D341Med (cell line): ENCODE measurements at regions not wholly inside any gene's neighbourhood (a gene's known extent, or its start where the extent isn't known, plus 50 kb on each side); places are given as distances from the start of the nearest gene placed in this dataset.
"Not testable (repeated sequence)": the region's sequence is repeated elsewhere in the genome, so short reads cannot be mapped to it uniquely, and the experiment has no call there.

Experiments used
- DNase-seq: peaks from one replicate; pipeline ENCODE4 v3.0.0; 2012; ENCODE audit warnings: low spot score

DNA sequence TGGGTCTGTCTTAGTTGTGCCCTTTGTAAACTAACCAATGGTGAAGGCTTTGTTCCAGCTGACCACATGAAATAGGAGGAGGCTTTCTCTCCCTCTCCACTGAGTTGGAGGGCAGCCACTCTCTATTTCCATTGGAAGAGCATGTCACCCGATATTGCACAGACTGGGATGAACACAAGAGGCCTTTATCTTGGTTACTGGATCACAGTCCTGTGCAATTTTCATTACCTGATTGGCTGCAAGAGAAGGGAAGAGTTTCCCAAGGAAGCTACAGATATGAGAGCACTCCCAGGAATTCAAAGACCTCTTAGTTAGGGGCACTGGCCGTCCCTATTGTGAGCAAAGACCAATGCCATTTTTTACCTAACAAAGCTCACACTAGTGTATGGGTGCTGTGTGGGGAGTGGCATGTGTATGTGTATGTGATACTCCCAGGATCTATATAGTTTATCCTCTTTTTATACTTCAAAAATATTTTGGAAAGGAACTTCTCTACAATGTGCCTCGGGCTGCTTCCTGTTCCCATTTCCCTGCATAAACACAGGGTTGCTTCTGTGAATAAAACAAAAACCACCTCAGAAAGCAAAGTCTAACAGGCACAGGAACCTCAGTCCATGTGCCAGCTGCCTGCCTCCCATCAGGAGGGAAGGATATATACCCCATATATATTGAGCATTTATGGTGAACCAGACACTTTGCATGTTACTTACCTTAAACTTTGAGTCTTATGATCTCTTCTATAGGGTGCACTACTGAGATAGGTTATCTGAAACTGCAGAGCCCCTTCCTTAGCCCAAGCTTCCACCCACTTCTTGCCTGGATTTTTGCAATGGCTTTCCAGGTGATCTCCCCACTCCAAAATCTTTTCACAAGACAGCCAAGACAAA lies 126.5 kb downstream of the RASSF10 start:
- no peak for DNase-seq

- DNase-seq: no peak
These were observed 127.1 kb downstream of the RASSF10 start for GRCh38 chr11:13136272-13136596.

- DNase-seq: no peak
These were observed 128.8 kb downstream of the RASSF10 start for GRCh38 chr11:13137844-13138301.

DNA sequence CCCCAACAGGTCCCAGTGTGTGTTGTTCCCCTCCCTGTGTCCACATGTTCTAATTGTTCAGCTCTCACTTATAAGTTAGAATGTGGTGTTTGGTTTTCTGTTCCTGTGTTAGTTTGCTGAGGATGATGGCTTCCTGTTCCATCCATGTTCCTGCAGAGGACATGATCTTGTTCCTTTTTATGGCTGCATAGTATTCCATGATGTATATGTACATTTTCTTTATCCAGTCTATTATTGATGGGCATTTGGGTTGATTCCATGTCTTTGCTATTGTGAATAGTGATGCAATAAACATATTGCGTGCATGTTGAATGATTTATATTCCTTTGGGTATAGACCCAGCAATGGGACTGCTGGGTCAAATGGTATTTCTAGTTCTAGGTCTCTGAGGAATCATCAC lies 130.0 kb downstream of the RASSF10 start:
- DNase-seq: not testable (repeated sequence)

DNA sequence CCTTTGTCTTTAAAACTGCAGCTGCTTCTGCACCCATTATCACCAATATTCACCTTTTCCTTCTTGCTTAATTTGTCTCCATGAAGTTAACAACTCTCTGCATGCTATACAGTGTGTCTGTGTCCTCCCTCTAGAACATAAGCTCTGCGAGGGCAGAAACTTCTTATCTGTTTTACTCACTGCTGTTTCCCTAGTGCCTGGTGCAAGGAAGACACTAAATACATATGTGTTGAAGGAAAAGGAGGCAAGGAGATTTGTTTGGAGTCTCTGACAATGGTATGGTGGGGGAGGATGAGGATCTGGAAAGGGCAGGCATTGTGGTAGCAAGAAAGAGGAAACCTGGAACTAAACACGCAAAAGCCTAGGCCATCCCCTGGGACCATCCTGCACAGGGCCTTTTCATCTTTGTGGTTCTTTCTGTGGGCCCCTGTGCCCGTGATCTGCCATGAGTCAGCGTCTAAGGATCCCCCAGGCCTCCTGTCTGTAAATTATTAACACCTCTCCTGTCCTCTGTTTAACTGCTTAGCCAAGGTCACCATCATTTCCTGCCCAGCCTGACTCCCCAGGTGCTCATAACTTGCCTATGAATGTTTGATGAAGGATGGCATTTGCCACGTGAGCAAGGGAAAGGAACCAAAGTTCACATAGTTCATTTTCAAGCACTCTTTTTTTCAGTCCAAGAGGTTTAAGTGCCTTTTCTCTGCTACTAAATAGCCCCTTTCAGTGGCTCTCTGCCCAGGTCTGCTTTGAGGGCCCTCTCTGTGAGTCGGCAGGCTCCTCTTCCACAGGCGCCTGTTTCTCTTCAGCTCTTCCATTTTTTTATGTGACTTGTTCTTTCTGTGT lies 131.1 kb downstream of the RASSF10 start:
- DNase-seq: no peak

DNA sequence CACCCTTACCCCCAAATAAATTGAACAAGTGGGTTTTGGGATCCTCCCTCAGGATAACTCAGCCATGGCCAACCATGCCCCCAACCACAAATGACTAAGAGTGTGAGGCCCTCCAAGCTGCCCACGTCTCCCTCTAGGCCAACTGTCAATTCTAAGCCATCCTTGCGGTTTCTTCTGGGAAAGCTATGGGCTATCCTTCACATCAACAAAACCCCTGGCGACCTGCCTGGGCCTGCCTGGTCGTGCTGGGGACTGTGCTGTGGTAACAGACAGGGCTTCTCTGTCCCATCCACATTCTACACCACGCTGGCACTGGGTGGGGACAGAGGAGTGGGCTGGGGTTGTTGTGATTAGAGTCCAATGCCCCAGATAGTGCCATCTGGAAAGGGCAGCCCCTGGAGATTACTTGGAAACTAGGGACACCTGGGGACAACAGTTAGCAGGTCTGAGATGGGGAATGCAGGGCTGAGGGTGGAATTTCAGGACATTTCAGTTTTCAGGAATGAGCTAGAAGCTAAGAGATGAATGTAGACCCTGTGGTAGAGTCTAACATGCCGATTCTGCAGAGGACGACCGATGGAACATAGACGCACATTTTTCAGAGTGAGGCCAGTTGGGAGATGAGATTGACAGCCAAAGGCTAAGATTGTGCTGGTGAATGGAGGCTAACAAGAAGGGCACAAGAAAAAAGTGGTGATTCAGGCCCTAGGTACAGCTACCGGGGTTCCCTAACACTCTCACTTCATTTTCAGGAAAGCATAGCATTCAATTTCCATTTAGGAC lies 131.9 kb downstream of the RASSF10 start:
- DNase-seq: no peak

DNA sequence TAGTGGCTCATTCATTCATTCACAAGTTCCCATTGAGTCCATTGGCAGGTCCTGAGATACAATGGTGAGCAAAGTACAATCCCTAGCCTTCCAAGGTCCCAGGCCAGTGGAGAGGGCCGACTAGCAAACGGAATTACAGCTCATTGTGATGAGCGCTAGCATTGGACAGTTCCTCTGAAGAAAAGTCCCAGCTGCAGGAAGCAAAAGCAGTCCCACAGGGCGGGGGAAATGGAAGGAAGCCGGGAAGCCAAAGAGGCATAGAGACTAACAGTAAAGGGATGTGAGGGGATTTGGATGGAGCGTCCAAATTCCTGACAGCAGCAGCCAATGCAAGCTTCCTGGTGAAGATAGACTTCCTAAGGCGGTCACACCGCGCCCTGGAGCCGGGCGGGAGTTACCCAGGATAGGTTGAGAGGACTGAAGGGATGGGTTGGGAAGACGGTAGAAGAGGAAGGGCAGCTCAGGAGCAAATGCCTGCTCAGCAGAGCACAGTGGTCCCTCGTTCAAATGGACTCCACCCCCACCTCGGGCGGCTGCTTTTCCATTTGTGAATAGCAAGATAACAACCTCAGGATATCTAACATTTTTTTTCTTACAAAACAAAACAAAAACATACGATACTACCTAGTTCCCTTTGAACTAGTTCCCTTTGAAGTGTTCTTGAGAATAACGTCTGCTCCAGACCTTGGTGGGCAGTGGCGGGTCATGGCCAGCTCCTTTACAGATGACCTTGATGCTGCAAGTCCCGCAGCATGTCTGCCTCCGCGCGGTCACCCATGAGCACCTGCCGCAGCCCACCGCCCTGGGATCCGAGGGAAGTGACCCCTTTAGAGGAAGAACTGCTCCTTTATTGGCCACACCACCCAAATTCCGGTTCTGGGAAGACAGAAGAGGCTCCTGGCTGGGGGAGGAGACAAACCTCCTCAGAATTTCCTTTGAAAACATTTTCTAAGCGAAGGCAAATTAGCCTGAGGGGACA lies 132.9 kb downstream of the RASSF10 start:
- DNase-seq: no peak

DNA sequence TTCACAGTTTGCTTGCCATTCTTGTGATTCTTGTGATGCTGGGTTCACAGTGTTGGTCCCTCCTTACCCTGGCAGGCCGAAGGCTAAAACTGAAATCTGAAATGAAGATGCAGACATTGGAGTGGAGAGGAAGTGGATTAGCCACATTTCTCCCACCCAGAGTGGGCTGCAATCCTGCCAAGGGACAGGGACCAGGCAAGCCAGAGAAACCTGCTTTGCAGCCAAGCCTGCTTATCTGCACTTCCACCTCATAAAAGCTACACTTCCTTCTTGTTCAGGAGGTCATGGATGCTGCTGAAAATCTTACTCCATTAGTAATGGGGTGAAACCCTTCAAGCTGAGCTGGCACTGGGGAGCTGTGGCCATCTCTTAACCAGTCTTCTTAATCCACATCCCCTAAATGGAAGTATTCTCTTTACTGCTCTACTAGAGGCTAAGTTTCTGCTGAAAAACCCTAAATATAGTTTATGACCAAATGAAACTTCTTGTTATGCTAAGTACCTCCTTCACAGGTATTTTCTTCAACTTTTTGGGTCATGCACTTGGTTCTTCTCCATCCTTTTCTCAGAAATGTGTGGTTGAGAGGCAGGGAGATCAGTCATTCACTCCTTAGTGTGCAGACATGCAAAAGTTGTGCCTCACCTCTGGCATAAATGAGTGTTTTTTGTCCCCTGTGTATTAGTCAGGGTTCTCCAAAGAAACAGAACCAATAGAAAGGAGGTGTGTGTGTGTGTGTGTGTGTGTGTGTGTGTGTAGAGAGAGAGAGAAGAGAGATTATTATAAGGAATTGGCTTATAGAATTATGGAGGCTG lies 133.9 kb upstream of the BMAL1 start:
- DNase-seq: no peak

DNA sequence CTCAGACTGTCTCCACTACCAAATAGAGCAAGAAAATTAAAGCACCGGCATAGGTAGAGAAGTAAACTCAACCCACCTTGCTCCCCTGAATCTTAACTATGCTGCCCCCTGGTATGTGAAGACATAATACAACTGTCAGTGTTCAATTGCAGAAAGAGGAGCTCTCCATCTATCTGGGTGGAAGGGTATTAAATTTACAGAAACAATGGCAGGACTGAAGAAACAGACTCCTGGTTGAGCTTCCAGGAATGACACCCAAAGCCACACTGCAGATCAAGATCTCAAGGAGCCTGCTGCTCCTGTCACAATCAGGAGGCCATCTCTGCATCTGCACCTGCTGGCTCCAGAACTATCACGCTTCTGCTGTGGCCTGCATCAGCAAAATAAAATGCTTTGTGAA lies 132.1 kb upstream of the BMAL1 start:
- no peak for DNase-seq

GRCh38 chr11:13149991-13150390 lies 127.6 kb upstream of the BMAL1 start:
- DNase-seq: no peak

DNA sequence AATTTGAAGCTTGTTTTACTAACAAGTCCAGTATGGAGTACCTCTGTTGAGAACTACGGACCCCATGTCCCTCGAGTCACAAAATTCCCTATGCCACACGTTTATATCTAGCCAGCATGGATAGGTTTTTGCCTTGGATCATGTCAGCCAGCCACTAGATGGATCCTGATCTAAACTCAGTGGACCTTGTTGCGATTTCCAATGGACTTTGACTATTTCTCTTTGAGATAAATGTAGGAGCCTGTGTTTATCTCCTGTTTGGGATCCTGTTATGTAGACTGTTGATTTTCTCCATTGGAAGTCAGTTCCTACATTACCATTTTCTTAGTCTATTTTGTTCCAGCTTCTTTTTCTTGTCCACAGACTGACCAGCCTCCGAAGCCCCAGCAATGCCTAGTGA lies 127.1 kb upstream of the BMAL1 start:
- no peak for DNase-seq

DNA sequence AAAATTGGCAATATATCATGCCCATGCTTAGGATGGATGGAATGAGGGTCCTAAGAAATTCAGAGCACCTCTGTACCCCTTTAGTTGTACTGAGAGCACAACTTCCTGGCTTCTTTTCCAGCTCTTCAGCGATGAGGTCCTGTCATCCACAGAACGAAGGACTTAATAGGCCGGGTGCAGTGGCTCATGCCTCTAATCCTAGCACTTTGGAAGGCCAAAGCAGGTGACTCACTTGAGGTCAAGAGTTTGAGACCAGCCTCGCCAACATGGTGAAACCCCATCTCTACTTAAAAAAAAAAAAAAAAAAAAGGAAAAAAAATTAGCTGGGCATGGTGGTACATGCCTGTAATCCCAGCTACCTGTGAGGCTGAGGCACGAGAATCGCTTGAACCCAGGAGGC lies 125.3 kb upstream of the BMAL1 start:
- DNase-seq: no peak

- DNase-seq: no peak
These were observed 124.7 kb upstream of the BMAL1 start for GRCh38 chr11:13152736-13153541.

DNA sequence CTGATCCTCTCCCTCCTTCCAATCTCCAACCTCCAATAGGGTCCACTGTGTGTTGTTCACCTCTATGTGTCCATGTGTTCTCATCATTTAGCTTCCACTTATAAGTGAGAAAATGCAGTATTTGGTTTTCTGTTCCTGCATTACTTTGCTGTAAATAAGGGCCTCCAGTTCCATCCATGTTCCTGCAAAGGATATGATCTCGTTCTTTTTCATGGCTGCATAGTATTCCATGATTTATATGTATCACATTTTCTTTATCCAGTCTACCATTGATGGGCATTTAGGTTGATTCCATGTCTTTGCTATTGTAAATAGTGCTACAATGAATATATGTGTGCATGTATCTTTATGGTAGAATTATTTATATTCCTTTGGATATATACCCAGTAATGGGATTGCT lies 123.2 kb upstream of the BMAL1 start:
- not testable (repeated sequence) for DNase-seq

GRCh38 chr11:13160346-13160745 lies 117.2 kb upstream of the BMAL1 start:
- DNase-seq: no peak

DNA sequence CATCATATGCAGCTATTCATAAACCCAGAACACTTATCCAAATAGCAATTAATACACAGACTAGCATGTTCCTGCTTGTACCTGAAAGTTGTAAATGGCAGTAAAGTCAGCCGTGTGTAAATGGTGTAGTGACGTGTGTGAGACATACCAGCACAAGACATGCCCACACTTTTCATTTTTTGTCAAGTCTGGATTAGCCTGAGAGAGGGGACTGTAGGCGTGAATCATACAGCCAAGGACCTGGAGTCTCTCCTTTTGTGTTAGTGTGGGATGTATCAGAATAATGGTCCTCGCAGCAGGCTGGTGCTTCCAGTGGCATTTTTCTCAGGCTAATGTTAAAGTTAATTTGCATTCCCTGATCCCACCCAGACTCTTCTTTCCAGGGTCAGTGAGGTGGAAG lies 116.8 kb upstream of the BMAL1 start:
- DNase-seq: no peak

DNA sequence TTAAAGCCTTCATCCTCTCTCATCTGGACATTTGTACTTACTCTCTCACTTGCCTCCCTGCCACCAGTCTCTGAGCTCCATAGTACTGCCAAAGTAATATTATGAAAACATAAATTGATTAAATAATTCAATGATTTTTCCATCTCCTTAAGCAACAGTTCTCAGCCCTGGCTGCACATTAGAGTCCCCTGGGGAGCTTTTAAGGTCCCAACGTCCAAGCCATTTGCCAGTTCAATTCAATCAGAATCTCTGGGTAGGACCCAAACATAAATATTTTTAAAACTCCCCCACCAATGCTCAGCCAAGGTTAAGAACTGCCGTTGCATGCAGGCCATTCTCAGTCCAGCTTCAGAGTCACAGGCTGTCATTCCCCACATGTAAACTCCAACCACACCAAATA lies 114.4 kb upstream of the BMAL1 start:
- DNase-seq: no peak

DNA sequence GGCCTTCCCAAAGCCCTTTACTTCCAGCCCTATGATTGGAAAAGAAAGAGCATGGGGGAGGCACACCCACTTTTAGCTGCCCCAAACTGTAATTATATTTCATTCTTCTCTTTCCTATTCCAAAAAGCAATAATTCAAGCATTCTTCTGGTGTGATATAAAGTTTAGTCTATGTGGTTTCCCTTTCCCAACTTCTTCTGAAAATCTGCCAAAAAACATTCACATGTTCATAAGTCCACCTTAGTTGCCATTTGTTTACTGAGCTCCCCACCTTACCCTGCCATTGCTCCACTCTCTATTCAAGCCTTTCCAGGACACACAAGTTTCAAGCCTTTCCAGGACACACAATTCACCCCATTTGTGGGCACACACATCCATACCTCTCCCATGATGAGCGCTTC lies 111.6 kb upstream of the BMAL1 start:
- DNase-seq: no peak

- no peak for DNase-seq
These were observed 109.3 kb upstream of the BMAL1 start for GRCh38 chr11:13168271-13168670.

- DNase-seq: no peak
These were observed 107.9 kb upstream of the BMAL1 start for GRCh38 chr11:13169709-13170108.
